ENCODE measurements at regions not wholly inside any gene's neighbourhood (a gene's known extent, or its start where the extent isn't known, plus 50 kb on each side); places are given as distances from the start of the nearest gene placed in this dataset.

GRCh38 chr4:38461342-38461741 is 202.7 kb upstream of the KLF3 start:
- intact Hi-C loops (cut with DNase I) = no loop called here
- TF ChIP-seq CTCF (IDR thresholded peaks at IDR 0.05) = no peak
- no peaks in the 10 kb centered on the region for H3K27me3 ChIP-seq
- H3K4me3 ChIP-seq = no peak overlapping the region
- no peaks in the 10 kb centered on the region for H3K9me3 ChIP-seq
- H3K27ac ChIP-seq = no peak overlapping the region
- no peak for DNase-seq (ENCODE audit: low spot score in 2 of 2)
- no peaks in the 10 kb centered on the region for H3K4me1 ChIP-seq
- no peaks in the 10 kb centered on the region for H3K36me3 ChIP-seq

DNA sequence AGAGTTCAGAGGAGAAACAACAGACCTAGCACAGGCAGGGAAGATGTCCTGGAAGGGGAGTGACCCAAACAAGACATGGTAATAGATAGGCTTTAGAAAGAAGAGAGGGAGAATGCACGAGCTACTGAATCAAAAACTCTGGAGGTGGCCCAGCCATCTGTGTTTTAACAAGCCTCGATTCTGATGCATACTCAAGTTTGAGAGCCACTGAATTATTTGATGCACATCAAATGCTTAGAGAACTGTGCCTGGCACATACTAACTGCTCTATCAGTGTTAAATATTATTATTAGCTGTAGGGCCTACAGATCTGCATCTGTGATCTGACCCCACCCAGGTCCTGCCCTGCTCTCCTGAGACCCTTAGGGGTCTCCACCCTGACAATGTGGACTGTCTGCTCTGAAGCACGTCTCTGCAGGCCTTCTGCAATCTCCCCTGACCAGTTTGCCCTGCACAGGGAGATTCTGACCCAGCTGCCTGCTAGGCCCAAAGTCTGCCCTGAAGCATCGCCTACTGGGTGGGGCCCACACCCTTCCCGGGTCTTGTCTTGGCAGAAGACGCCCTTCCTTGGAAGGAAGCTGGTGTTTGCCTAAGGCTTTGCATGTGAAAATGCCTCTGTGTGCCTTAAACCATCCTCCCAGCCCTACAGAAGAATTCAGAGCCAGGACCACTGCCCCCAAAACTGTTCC is 201.5 kb upstream of the KLF3 start:
- H3K27me3 ChIP-seq = no peaks in the 10 kb centered on the region
- intact Hi-C loops (cut with DNase I) = no loop called here
- no peak for DNase-seq (ENCODE audit: low spot score in 2 of 2)
- H3K36me3 ChIP-seq = no peaks in the 10 kb centered on the region
- peaks cover 0 to 5% of the 10 kb centered on the region in 2 donors for H3K9me3 ChIP-seq
- TF ChIP-seq CTCF (IDR thresholded peaks at IDR 0.05) = no peak
- no peak overlapping the region for H3K4me3 ChIP-seq
- H3K4me1 ChIP-seq = no peaks in the 10 kb centered on the region
- H3K27ac ChIP-seq = no peak overlapping the region

- Histone ChIP-seq H3K27me3 (no peaks in the 10 kb centered on the region), H3K27ac (no peak overlapping the region), H3K36me3 (no peaks in the 10 kb centered on the region), H3K4me1 (no peaks in the 10 kb centered on the region), H3K4me3 (no peak overlapping the region), H3K9me3 (peaks cover 0 to 6% of the 10 kb centered on the region in 2 donors)
- intact Hi-C loops (cut with DNase I) = no loop called here
- no peak for TF ChIP-seq CTCF (IDR thresholded peaks at IDR 0.05)
- DNase-seq (ENCODE audit: low spot score in 2 of 2) = no peak
Observed at GRCh38 chr4:38463268-38463958, 200.6 kb upstream of the KLF3 start.

DNA sequence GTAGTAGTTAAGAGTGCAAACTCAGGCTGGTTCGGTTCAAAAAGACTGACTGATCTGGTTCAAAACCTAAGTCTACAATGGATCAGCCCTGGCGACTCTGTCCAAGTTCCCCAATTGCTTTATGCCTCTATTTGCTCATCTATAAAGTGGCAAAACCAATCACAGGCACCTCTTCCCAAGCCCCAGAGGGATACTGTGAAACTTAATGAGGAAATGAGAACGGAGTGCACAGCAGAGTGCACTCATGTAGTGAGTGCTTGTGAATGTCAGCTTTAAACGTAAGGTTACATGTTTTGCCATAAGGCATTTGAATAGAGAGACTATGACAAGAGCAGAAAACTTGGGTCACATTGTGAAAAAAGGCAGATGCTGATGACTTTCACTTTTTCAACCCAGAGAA is 199.7 kb upstream of the KLF3 start:
- no peak overlapping the region for H3K4me3 ChIP-seq
- no peaks in the 10 kb centered on the region for H3K36me3 ChIP-seq
- DNase-seq (ENCODE audit: low spot score in 2 of 2) = no peak
- H3K27ac ChIP-seq = no peak overlapping the region
- intact Hi-C loops (cut with DNase I) = no loop called here
- no peaks in the 10 kb centered on the region for H3K27me3 ChIP-seq
- H3K4me1 ChIP-seq = no peaks in the 10 kb centered on the region
- peaks cover 0 to 6% of the 10 kb centered on the region in 2 donors for H3K9me3 ChIP-seq
- TF ChIP-seq CTCF (IDR thresholded peaks at IDR 0.05) = no peak

- no peaks in the 10 kb centered on the region for H3K27me3 ChIP-seq
- H3K36me3 ChIP-seq = no peaks in the 10 kb centered on the region
- peaks cover 0 to 6% of the 10 kb centered on the region in 2 donors for H3K9me3 ChIP-seq
- intact Hi-C loops (cut with DNase I) = no loop called here
- no peak for TF ChIP-seq CTCF (IDR thresholded peaks at IDR 0.05)
- H3K27ac ChIP-seq = no peak overlapping the region
- no peaks in the 10 kb centered on the region for H3K4me1 ChIP-seq
- no peak overlapping the region for H3K4me3 ChIP-seq
- no peak for DNase-seq (ENCODE audit: low spot score in 2 of 2)
Observed at GRCh38 chr4:38466401-38466800, 197.6 kb upstream of the KLF3 start.

Measured in ascending aorta (tissue), 2 donors.